ENCODE measurements at regions not wholly inside any gene's neighbourhood (a gene's known extent, or its start where the extent isn't known, plus 50 kb on each side); places are given as distances from the start of the nearest gene placed in this dataset.

DNA sequence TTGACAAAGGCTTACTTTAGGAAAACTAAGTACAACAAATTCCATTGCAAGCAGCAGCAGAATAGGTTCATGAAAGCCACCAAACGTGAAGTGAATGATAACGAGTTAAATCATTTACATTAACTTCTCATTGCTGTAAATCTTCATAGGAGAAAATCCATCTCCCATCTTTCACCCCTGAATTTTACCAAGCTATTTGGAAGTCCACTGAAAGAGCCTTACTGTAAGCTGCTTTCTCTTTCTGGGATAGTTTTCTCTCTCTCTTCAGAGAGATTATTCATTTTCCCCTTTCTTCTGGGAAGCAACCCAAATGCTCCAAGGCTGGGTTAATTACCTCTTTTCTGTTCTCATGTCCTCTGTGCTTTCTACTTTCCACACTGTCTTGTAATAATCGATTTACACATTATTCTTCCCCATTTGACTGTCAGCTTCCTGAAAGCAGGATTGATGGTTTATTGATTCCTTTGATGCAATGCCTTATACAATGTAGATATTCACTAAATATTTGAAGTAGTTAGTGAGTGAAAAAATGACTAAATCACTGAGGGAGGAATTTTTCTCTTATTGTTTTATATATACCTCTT lies 914.3 kb upstream of the ARPP21 start:
- ATAC-seq: no peak
- no peak overlapping the region for H3K4me3 Mint-ChIP-seq
- no peaks in the 10 kb centered on the region for H3K36me3 Mint-ChIP-seq
- no peaks in the 10 kb centered on the region for H3K27me3 Mint-ChIP-seq
- H3K4me1 Mint-ChIP-seq: no peaks in the 10 kb centered on the region
- no peak overlapping the region for H3K27ac Mint-ChIP-seq
- H3K9me3 Mint-ChIP-seq: no peaks in the 10 kb centered on the region

GRCh38 chr3:34725774-34726173 lies 913.6 kb upstream of the ARPP21 start:
- peaks cover 3% of the 10 kb centered on the region for H3K9me3 Mint-ChIP-seq

GRCh38 chr3:34727700-34728099 lies 911.6 kb upstream of the ARPP21 start:
- ATAC-seq: no peak
- no peaks in the 10 kb centered on the region for H3K4me1 Mint-ChIP-seq
- H3K36me3 Mint-ChIP-seq: no peaks in the 10 kb centered on the region
- peaks cover 3% of the 10 kb centered on the region for H3K9me3 Mint-ChIP-seq
- no peak overlapping the region for H3K27ac Mint-ChIP-seq
- H3K27me3 Mint-ChIP-seq: no peaks in the 10 kb centered on the region
- H3K4me3 Mint-ChIP-seq: no peak overlapping the region

More at GRCh38 chr3:34725774-34726173, 913.6 kb upstream of the ARPP21 start:
- ATAC-seq: no peak
- Mint-ChIP-seq H3K27ac (no peak overlapping the region), H3K36me3 (no peaks in the 10 kb centered on the region), H3K4me1 (no peaks in the 10 kb centered on the region), H3K27me3 (no peaks in the 10 kb centered on the region), H3K4me3 (no peak overlapping the region)

- H3K4me3 Mint-ChIP-seq: no peak overlapping the region
- ATAC-seq: no peak
- H3K27ac Mint-ChIP-seq: no peak overlapping the region
- H3K9me3 Mint-ChIP-seq: peaks cover 5% of the 10 kb centered on the region
- no peaks in the 10 kb centered on the region for H3K4me1 Mint-ChIP-seq
- no peaks in the 10 kb centered on the region for H3K36me3 Mint-ChIP-seq
- H3K27me3 Mint-ChIP-seq: no peaks in the 10 kb centered on the region
Measured at GRCh38 chr3:34742151-34742550, 897.2 kb upstream of the ARPP21 start.

DNA sequence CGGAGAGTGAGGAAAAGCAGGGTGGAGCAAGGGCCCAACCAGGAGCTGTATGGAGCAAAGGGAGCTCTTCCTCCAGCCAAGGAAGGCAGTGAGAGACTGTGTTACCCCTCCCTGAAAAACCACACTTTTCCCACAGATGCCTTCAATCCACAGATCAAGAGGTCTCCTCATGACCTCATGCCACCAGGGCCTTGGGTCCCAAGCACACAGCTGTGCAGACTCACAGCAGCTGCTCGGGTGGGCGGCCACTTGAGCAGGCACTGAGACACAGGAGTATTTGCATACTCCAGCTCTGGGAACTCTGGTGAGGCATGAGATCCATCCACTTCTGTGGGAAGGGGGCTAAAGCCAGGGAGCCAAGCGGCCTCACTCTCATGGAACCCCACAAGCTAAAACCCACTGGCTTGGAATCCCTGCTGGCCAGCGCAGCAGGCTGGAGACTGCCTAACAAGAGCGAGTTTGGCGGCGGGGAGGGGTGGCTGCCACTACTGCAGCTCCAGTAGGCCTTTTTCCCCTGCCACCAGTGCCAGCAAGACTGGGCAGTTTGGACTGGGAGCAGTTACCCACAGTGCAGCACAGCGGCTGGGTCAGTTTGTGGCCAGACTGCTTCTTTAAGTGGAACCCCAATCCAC lies 880.6 kb upstream of the ARPP21 start:
- H3K27ac Mint-ChIP-seq: no peak overlapping the region
- H3K36me3 Mint-ChIP-seq: no peaks in the 10 kb centered on the region
- H3K27me3 Mint-ChIP-seq: no peaks in the 10 kb centered on the region
- H3K4me1 Mint-ChIP-seq: no peaks in the 10 kb centered on the region
- H3K4me3 Mint-ChIP-seq: no peak overlapping the region
- H3K9me3 Mint-ChIP-seq: no peaks in the 10 kb centered on the region
- peak; percentile 31 for ATAC-seq

GRCh38 chr3:34777386-34777785 lies 861.9 kb upstream of the ARPP21 start:
- Mint-ChIP-seq H3K27me3 (no peaks in the 10 kb centered on the region), H3K27ac (no peak overlapping the region), H3K4me1 (no peaks in the 10 kb centered on the region), H3K36me3 (no peaks in the 10 kb centered on the region), H3K9me3 (peaks cover 2% of the 10 kb centered on the region), H3K4me3 (no peak overlapping the region)
- ATAC-seq: no peak

DNA sequence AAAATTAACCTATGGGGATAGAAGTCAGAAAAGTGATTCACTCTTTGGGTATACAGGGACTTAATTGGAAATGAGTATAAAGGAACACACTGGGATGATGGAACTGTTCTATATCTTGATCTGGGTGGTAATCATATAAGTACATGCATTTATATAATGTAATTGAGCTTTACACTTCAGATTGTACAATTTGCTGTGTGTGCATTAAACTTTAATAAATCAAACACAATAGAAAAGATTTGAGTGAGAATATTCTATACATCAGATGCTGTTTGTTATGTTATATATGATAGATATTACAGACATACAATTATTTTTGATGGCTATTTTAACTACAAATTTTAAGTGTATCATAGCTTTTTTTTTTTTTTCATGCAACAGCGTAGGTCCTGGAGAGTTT lies 860.2 kb upstream of the ARPP21 start:
- Mint-ChIP-seq H3K27me3 (no peaks in the 10 kb centered on the region), H3K9me3 (no peaks in the 10 kb centered on the region), H3K4me1 (no peaks in the 10 kb centered on the region), H3K4me3 (no peak overlapping the region), H3K36me3 (no peaks in the 10 kb centered on the region), H3K27ac (no peak overlapping the region)
- no peak for ATAC-seq

GRCh38 chr3:34780294-34780693 lies 859.0 kb upstream of the ARPP21 start:
- no peak overlapping the region for H3K4me3 Mint-ChIP-seq
- no peaks in the 10 kb centered on the region for H3K36me3 Mint-ChIP-seq
- ATAC-seq: no peak
- H3K27me3 Mint-ChIP-seq: no peaks in the 10 kb centered on the region
- no peak overlapping the region for H3K27ac Mint-ChIP-seq
- no peaks in the 10 kb centered on the region for H3K9me3 Mint-ChIP-seq
- no peaks in the 10 kb centered on the region for H3K4me1 Mint-ChIP-seq

DNA sequence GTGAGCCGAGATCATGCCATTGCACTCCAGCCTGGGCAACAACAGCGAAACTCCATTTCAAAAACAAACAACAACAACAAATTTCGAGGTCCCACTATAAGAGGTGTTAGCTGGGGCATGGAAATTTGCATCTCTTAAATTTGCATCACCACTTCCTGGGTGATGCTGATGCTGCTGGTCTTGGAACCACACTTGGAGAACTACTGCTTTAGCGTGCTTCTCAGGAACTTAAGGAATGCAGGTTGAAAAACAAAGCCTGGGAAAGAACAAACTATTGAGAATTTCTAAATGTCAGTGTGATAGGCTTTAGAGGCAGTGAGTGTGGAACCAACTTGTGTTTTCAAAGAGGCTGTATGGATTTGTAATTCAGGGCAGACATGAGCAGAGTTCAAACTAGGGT lies 858.4 kb upstream of the ARPP21 start:
- H3K9me3 Mint-ChIP-seq: no peaks in the 10 kb centered on the region
- H3K36me3 Mint-ChIP-seq: no peaks in the 10 kb centered on the region
- H3K4me3 Mint-ChIP-seq: no peak overlapping the region
- ATAC-seq: no peak
- no peaks in the 10 kb centered on the region for H3K27me3 Mint-ChIP-seq
- no peaks in the 10 kb centered on the region for H3K4me1 Mint-ChIP-seq
- H3K27ac Mint-ChIP-seq: no peak overlapping the region

GRCh38 chr3:34782871-34783270 lies 856.5 kb upstream of the ARPP21 start:
- Mint-ChIP-seq H3K36me3 (no peaks in the 10 kb centered on the region), H3K27me3 (no peaks in the 10 kb centered on the region), H3K4me3 (no peak overlapping the region), H3K27ac (no peak overlapping the region), H3K9me3 (no peaks in the 10 kb centered on the region), H3K4me1 (no peaks in the 10 kb centered on the region)
- ATAC-seq: no peak

DNA sequence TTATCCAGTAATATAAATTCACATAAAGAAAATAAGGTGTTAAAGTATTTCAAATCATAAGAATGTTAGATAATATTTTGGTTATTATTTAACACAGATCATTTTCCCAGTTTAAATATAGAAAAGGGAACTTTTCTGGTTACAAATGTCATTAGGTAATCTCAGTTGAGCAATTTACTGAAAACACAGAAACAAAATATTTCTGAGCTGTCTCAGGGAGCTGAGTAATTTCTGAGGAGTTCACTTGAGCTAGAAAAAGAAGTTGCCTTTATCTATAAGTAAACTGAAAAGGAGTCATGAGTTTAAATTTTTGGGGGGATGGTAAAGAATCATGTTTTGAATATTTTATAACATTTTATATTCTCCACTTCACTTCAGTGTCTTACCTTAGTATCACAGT lies 855.4 kb upstream of the ARPP21 start:
- no peak overlapping the region for H3K4me3 Mint-ChIP-seq
- no peaks in the 10 kb centered on the region for H3K36me3 Mint-ChIP-seq

GRCh38 chr3:34793057-34793456 lies 846.3 kb upstream of the ARPP21 start:
- Mint-ChIP-seq H3K27me3 (no peaks in the 10 kb centered on the region), H3K36me3 (no peaks in the 10 kb centered on the region), H3K4me3 (no peak overlapping the region), H3K4me1 (no peaks in the 10 kb centered on the region), H3K9me3 (no peaks in the 10 kb centered on the region), H3K27ac (no peak overlapping the region)
- no peak for ATAC-seq

More for the DNA sequence above, 855.4 kb upstream of the ARPP21 start:
- no peaks in the 10 kb centered on the region for H3K9me3 Mint-ChIP-seq
- H3K27me3 Mint-ChIP-seq: no peaks in the 10 kb centered on the region
- no peak for ATAC-seq
- no peaks in the 10 kb centered on the region for H3K4me1 Mint-ChIP-seq
- no peak overlapping the region for H3K27ac Mint-ChIP-seq

DNA sequence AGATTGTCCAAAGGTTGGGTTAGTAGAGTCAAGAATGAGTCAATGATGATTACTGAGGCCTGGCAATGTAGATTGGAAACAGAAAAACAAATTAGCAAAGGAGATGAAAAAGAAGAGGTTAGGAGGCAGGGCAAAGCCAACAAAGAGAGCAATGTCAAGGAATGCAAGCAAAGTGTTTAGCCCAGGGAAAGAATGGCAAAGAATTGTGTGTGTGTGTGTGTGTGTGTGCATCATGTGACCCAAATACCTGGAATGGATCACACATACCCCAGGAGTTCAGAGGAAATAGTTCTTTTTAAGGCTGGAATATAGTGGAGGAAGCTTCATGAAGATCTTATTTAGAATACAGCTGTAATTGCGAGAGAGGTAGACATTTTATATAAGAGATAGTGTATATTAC lies 831.7 kb upstream of the ARPP21 start:
- Mint-ChIP-seq H3K27ac (no peak overlapping the region), H3K4me1 (no peaks in the 10 kb centered on the region), H3K9me3 (no peaks in the 10 kb centered on the region), H3K36me3 (no peaks in the 10 kb centered on the region), H3K27me3 (no peaks in the 10 kb centered on the region), H3K4me3 (no peak overlapping the region)
- ATAC-seq: no peak

GRCh38 chr3:34808287-34808686 lies 831.0 kb upstream of the ARPP21 start:
- ATAC-seq: no peak

DNA sequence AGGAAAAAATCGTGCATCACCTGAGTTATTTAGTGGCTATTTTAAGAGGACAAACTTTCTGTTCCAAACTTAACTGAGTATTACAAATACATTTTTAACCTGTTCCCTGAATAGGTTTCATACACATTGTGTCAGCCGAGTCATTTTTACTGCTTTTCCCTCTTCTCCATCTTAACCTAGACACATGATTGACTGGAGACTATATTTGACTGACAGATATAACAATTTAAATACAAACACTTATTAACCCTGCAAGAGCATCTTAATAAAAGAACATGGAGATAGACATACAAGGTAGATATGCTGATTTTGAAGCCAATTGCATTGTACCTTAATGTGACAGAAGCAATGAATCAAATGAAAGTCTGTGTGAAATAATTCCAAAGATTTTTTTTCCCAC lies 810.5 kb upstream of the ARPP21 start:
- H3K27ac Mint-ChIP-seq: no peak overlapping the region
- no peak for ATAC-seq
- H3K36me3 Mint-ChIP-seq: no peaks in the 10 kb centered on the region

More at GRCh38 chr3:34808287-34808686, 831.0 kb upstream of the ARPP21 start:
- H3K27me3 Mint-ChIP-seq: no peaks in the 10 kb centered on the region
- H3K9me3 Mint-ChIP-seq: no peaks in the 10 kb centered on the region
- no peaks in the 10 kb centered on the region for H3K4me1 Mint-ChIP-seq
- H3K27ac Mint-ChIP-seq: no peak overlapping the region
- H3K4me3 Mint-ChIP-seq: no peak overlapping the region
- H3K36me3 Mint-ChIP-seq: no peaks in the 10 kb centered on the region

GRCh38 chr3:34832865-34833508 lies 806.3 kb upstream of the ARPP21 start:
- Mint-ChIP-seq H3K27me3 (no peaks in the 10 kb centered on the region), H3K4me3 (no peak overlapping the region), H3K9me3 (peaks cover under 1% of the 10 kb centered on the region), H3K27ac (no peak overlapping the region), H3K4me1 (no peaks in the 10 kb centered on the region), H3K36me3 (no peaks in the 10 kb centered on the region)
- ATAC-seq: no peak

More for the DNA sequence above, 810.5 kb upstream of the ARPP21 start:
- Mint-ChIP-seq H3K9me3 (peaks cover 7% of the 10 kb centered on the region), H3K4me1 (no peaks in the 10 kb centered on the region), H3K4me3 (no peak overlapping the region), H3K27me3 (no peaks in the 10 kb centered on the region)
